ENCODE measurements at regions not wholly inside any gene's neighbourhood (a gene's known extent, or its start where the extent isn't known, plus 50 kb on each side); places are given as distances from the start of the nearest gene placed in this dataset.

DNA sequence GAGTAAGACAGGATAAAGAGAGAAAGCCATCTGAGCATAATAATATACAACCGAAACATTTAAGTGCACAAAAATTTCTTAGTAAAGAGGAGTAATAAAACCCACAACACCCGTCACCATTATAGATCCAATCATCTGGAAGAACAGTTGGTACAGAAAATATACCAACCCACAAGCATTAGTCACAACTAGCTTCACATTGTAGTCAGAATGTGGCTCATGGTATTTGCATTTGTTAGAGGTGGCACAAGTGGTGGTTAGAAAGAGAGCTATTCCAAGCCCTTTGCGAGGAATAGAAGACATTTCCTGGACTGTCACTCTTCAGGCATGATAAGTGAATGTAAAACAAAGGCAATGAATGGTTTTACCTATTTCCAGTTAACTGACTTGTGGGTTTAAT, 677.5 kb upstream of the ST8SIA4 start:
- DNase-seq = no peak
- intact Hi-C loops (cut with micrococcal nuclease) = no loop called here
- TF ChIP-seq, protein P1, sequence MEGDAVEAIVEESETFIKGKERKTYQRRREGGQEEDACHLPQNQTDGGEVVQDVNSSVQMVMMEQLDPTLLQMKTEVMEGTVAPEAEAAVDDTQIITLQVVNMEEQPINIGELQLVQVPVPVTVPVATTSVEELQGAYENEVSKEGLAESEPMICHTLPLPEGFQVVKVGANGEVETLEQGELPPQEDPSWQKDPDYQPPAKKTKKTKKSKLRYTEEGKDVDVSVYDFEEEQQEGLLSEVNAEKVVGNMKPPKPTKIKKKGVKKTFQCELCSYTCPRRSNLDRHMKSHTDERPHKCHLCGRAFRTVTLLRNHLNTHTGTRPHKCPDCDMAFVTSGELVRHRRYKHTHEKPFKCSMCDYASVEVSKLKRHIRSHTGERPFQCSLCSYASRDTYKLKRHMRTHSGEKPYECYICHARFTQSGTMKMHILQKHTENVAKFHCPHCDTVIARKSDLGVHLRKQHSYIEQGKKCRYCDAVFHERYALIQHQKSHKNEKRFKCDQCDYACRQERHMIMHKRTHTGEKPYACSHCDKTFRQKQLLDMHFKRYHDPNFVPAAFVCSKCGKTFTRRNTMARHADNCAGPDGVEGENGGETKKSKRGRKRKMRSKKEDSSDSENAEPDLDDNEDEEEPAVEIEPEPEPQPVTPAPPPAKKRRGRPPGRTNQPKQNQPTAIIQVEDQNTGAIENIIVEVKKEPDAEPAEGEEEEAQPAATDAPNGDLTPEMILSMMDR (IDR thresholded peaks at IDR 0.05) = no peak
- ATAC-seq = no peak
- no peak overlapping the region for H3K27ac Mint-ChIP-seq
- no peak overlapping the region for H3K4me3 Mint-ChIP-seq
- H3K36me3 Mint-ChIP-seq (ENCODE audit: low read depth) = no peaks in the 10 kb centered on the region
- H3K4me1 Mint-ChIP-seq (ENCODE audit: low read depth) = no peaks in the 10 kb centered on the region
- H3K27me3 Mint-ChIP-seq = no peaks in the 10 kb centered on the region
- no peaks in the 10 kb centered on the region for H3K9me3 Mint-ChIP-seq
- CTCF ChIA-PET = no interaction called here
- POLR2A ChIA-PET = no interaction called here

DNA sequence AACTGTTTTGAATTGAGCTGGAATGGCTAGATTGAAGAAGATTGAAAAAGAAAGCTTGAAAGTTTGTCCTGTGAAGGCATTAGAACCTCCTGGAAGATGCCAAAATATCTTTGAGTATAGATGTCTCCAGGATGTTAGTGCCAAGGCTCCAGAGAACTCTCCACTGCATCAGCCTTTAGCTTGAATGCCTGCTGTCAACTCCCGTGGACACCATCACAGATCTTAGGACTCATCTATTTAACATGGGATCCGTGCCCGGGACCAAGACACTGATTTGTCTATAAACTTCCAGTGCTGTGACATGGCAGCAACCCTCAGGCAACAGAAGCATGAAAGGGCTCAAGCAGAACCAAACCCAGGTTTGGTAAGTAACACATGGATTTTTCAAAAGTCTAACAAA, 670.9 kb upstream of the ST8SIA4 start:
- ChIA-PET POLR2A (no interaction called here), CTCF (no interaction called here)
- no peak for ATAC-seq
- intact Hi-C loops (cut with micrococcal nuclease) = no loop called here
- TF ChIP-seq, protein P1 (IDR thresholded peaks at IDR 0.05) = no peak
- Mint-ChIP-seq H3K4me3 (no peak overlapping the region), H3K9me3 (no peaks in the 10 kb centered on the region), H3K27me3 (no peaks in the 10 kb centered on the region), H3K27ac (no peak overlapping the region), H3K4me1 (ENCODE audit: low read depth) (no peaks in the 10 kb centered on the region), H3K36me3 (ENCODE audit: low read depth) (no peaks in the 10 kb centered on the region)
- no peak for DNase-seq

DNA sequence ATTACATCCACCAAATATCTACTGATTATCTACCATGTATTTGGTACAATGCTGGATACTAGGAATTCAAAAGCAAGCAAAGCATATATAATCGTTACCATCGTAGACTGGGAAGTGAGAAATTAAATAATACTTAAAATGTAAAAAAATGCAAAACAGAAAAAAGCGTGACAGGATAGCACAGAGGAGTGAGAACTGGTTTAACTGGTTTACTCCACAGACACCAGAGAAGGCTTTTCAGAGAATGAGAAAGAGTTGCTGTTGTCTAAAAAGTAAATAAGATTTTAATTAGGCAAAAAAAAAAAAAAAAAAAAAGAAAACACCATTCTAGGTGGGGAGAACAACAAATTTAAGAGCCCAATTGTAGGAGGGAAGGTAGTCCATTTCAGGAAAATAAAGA, 657.9 kb upstream of the ST8SIA4 start:
- Mint-ChIP-seq H3K27me3 (no peaks in the 10 kb centered on the region), H3K36me3 (ENCODE audit: low read depth) (no peaks in the 10 kb centered on the region), H3K27ac (no peak overlapping the region), H3K4me3 (no peak overlapping the region), H3K9me3 (no peaks in the 10 kb centered on the region), H3K4me1 (ENCODE audit: low read depth) (no peaks in the 10 kb centered on the region)
- intact Hi-C loops (cut with micrococcal nuclease) = no loop called here
- TF ChIP-seq, protein P1 (IDR thresholded peaks at IDR 0.05) = no peak
- DNase-seq = no peak
- no peak for ATAC-seq
- POLR2A ChIA-PET = no interaction called here
- CTCF ChIA-PET = no interaction called here

DNA sequence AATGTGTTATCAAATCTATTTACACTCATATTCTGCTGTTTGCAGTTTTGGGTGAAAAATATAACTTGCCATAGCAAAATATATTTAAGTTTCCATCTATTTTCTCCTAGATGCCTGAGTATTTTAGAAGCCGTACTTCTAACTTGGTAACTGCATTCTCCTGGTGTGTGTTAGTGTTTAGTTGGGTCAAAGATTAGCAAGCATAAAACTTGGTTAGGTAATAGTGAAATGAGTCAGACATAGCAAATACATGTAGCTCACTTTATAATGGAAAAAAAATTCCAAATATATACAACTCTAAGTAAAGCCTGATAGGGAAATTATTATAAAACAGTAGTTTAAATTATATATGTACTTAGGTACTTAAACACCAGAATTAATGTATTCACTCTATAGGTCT, 640.7 kb upstream of the ST8SIA4 start:
- ATAC-seq = no peak
- Mint-ChIP-seq H3K4me3 (no peak overlapping the region), H3K4me1 (ENCODE audit: low read depth) (no peaks in the 10 kb centered on the region), H3K36me3 (ENCODE audit: low read depth) (no peaks in the 10 kb centered on the region), H3K27ac (no peak overlapping the region), H3K9me3 (no peaks in the 10 kb centered on the region), H3K27me3 (no peaks in the 10 kb centered on the region)
- ChIA-PET POLR2A (no interaction called here), CTCF (no interaction called here)
- intact Hi-C loops (cut with micrococcal nuclease) = no loop called here
- no peak for DNase-seq
- TF ChIP-seq, protein P1 (IDR thresholded peaks at IDR 0.05) = no peak

DNA sequence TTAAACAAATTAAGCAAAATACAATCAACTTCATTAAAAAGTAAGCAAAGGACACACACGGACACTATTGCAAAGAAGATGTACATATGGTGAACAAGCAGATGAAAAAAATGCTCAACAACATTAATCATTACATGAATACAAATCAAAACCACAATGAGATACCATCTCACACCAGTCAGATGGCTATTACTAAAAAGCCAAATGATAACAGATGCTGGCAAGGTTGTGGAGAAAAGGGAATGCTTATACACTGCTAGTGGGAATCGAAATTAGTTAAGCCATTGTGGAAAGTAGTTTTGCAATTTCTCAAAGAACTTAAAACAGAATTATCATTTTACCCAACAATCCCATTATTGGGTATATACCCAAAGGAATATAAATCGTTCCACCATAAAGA, 636.2 kb upstream of the ST8SIA4 start:
- ATAC-seq (no peak), DNase-seq (no peak)
- H3K9me3 Mint-ChIP-seq = no peaks in the 10 kb centered on the region
- H3K27me3 Mint-ChIP-seq = no peaks in the 10 kb centered on the region
- intact Hi-C loops (cut with micrococcal nuclease) = no loop called here
- no peak overlapping the region for H3K27ac Mint-ChIP-seq
- no peaks in the 10 kb centered on the region for H3K4me1 Mint-ChIP-seq (ENCODE audit: low read depth)
- CTCF ChIA-PET = no interaction called here
- POLR2A ChIA-PET = no interaction called here
- no peaks in the 10 kb centered on the region for H3K36me3 Mint-ChIP-seq (ENCODE audit: low read depth)
- TF ChIP-seq, protein P1 (IDR thresholded peaks at IDR 0.05) = no peak
- no peak overlapping the region for H3K4me3 Mint-ChIP-seq
